Small intestine (tissue), 7 donors: ENCODE measurements at regions not wholly inside any gene's neighbourhood (a gene's known extent, or its start where the extent isn't known, plus 50 kb on each side); places are given as distances from the start of the nearest gene placed in this dataset.

ENCODE experiments used
- DNase-seq, 2 donors: peaks; one replicate each; pipeline versions ENCODE4 v3.0.0 to v3.0.0-alpha.2; 2013
- FAIRE-seq: peaks from 2 replicates; lab custom pipeline; 2012; peaks lifted over from hg19 to GRCh38; lab: Jason Lieb, UNC
- H3K27ac ChIP-seq, 3 donors: one replicate each; pipeline ENCODE4 v1.5.1; 2013; ENCODE audit warnings: low read length in 2 of 3, mild to moderate bottlenecking in 2 of 3, control low read depth in 1 of 3, inconsistent platforms in 1 of 3, low read depth in 1 of 3, moderate library complexity in 1 of 3
- H3K27me3 ChIP-seq, 3 donors: one replicate each; pipeline ENCODE4 v1.6.1; 2013; ENCODE audit warnings: low read length in 3 of 3, inconsistent platforms in 1 of 3; ENCODE audit not compliant: control insufficient read depth in 3 of 3, insufficient read depth in 3 of 3
- H3K36me3 ChIP-seq, 3 donors: one replicate each; pipeline ENCODE4 v1.6.1; 2013; ENCODE audit warnings: low read length in 3 of 3, inconsistent platforms in 1 of 3, low read depth in 1 of 3, mild to moderate bottlenecking in 1 of 3, moderate library complexity in 1 of 3; ENCODE audit not compliant: control insufficient read depth in 3 of 3, insufficient read depth in 2 of 3
- H3K4me1 ChIP-seq, 3 donors: one replicate each; pipeline ENCODE4 v1.6.1; 2013; ENCODE audit warnings: low read length in 2 of 3, inconsistent platforms in 1 of 3, low read depth in 1 of 3, mild to moderate bottlenecking in 1 of 3, moderate library complexity in 1 of 3; ENCODE audit not compliant: control insufficient read depth in 3 of 3, insufficient read depth in 2 of 3
- H3K4me3 ChIP-seq, 3 donors: one replicate each; pipeline ENCODE4 v1.5.1; 2013; ENCODE audit warnings: low read length in 3 of 3, control low read depth in 1 of 3, inconsistent platforms in 1 of 3, low read depth in 1 of 3, mild to moderate bottlenecking in 1 of 3, moderate library complexity in 1 of 3
- H3K9me3 ChIP-seq, 2 donors: one replicate each; pipeline ENCODE4 v1.6.1; 2013; ENCODE audit warnings: low read depth in 1 of 2, low read length in 1 of 2; ENCODE audit not compliant: control insufficient read depth in 2 of 2, insufficient read depth in 1 of 2
- WGBS, 3 donors: extraction: QIAGEN DNeasy Blood & Tissue Kit; methylation state at CpG; one replicate each; pipeline ENCODE4 v1.1.7; 2013; 5-methylcytosine and 5-hydroxymethylcytosine counted together
- donor health status: healthy with polysubstance abuse.
- donor health status: control.
- donor health status: control.
- donor health status: Bipolar disorder and iron deficiency.
- donor health status: healthy.

- FAIRE-seq, result no peak
- Histone ChIP-seq H3K9me3 (peaks cover 0 to 4% of the 10 kb centered on the region in 2 donors), H3K27ac (no peak overlapping the region), H3K27me3 (no peaks in the 10 kb centered on the region), H3K4me3 (no peak overlapping the region), H3K4me1 (peaks cover 0 to 16% (median 0%) of the 10 kb centered on the region in 3 donors), H3K36me3 (no peaks in the 10 kb centered on the region)
- no peak for DNase-seq
- WGBS, 3 donors, result 46 to 85% (median 52%) methylated on average over 9 of the region's 9 CpGs
These were observed 205.2 kb upstream of the SVIL start for GRCh38 chr10:29839826-29840515.

- no peak overlapping the region for H3K4me3 ChIP-seq
- peak overlapping the region in 1 of 3 donors; percentile 73 for H3K27ac ChIP-seq
- DNase-seq, result no peak
- H3K9me3 ChIP-seq, result no peaks in the 10 kb centered on the region
- H3K36me3 ChIP-seq, result no peaks in the 10 kb centered on the region
- 56 to 81% (median 75%) methylated on average over 5 of the region's 5 CpGs for WGBS, 3 donors
- H3K4me1 ChIP-seq, result peaks cover 0 to 16% (median 0%) of the 10 kb centered on the region in 3 donors
- H3K27me3 ChIP-seq, result no peaks in the 10 kb centered on the region
- no peak for FAIRE-seq
These were observed 203.8 kb upstream of the SVIL start for GRCh38 chr10:29838539-29838938.

- H3K4me1 ChIP-seq, result peaks cover 0 to 15% (median 0%) of the 10 kb centered on the region in 3 donors
- H3K4me3 ChIP-seq, result no peak overlapping the region
- FAIRE-seq (no peak), DNase-seq (no peak)
- 88 to 91% (median 88%) methylated on average over 1 of the region's 1 CpG for WGBS, 3 donors
- H3K9me3 ChIP-seq, result no peaks in the 10 kb centered on the region
- peak overlapping the region in 1 of 3 donors; percentile 73 for H3K27ac ChIP-seq
- no peaks in the 10 kb centered on the region for H3K36me3 ChIP-seq
- H3K27me3 ChIP-seq, result no peaks in the 10 kb centered on the region
These were observed 202.8 kb upstream of the SVIL start for GRCh38 chr10:29837586-29837985.

GRCh38 chr10:29836396-29836795 is 201.6 kb upstream of the SVIL start:
- no peak overlapping the region for H3K27ac ChIP-seq
- H3K36me3 ChIP-seq, result no peaks in the 10 kb centered on the region
- no peak for DNase-seq
- FAIRE-seq, result no peak
- H3K4me3 ChIP-seq, result no peak overlapping the region
- no peaks in the 10 kb centered on the region for H3K9me3 ChIP-seq
- no peaks in the 10 kb centered on the region for H3K27me3 ChIP-seq
- WGBS, 3 donors, result 91 to 96% (median 93%) methylated on average over 4 of the region's 4 CpGs
- peaks cover 0 to 9% (median 0%) of the 10 kb centered on the region in 3 donors for H3K4me1 ChIP-seq

GRCh38 chr10:29835055-29835454 is 200.3 kb upstream of the SVIL start:
- DNase-seq, result no peak
- H3K4me3 ChIP-seq, result no peak overlapping the region
- no peak for FAIRE-seq
- no peaks in the 10 kb centered on the region for H3K27me3 ChIP-seq
- H3K9me3 ChIP-seq, result peaks cover 0 to 6% of the 10 kb centered on the region in 2 donors
- H3K27ac ChIP-seq, result no peak overlapping the region
- no peaks in the 10 kb centered on the region for H3K36me3 ChIP-seq
- H3K4me1 ChIP-seq, result peaks cover 0 to under 1% (median 0%) of the 10 kb centered on the region in 3 donors

GRCh38 chr10:29830531-29831512 is 196.1 kb upstream of the SVIL start:
- 80 to 86% (median 83%) methylated on average over 6 of the region's 6 CpGs for WGBS, 3 donors
- no peaks in the 10 kb centered on the region for H3K4me1 ChIP-seq
- no peak for FAIRE-seq
- peaks cover 0 to 18% of the 10 kb centered on the region in 2 donors for H3K9me3 ChIP-seq
- H3K27me3 ChIP-seq, result no peaks in the 10 kb centered on the region
- DNase-seq, result no peak
- H3K4me3 ChIP-seq, result no peak overlapping the region
- no peak overlapping the region for H3K27ac ChIP-seq
- no peaks in the 10 kb centered on the region for H3K36me3 ChIP-seq

GRCh38 chr10:29829776-29830175 is 195.0 kb upstream of the SVIL start:
- no peaks in the 10 kb centered on the region for H3K4me1 ChIP-seq
- H3K9me3 ChIP-seq, result peaks cover 0 to 18% of the 10 kb centered on the region in 2 donors
- H3K27me3 ChIP-seq, result no peaks in the 10 kb centered on the region
- H3K36me3 ChIP-seq, result no peaks in the 10 kb centered on the region
- 77 to 92% (median 85%) methylated on average over 2 of the region's 2 CpGs for WGBS, 3 donors
- H3K4me3 ChIP-seq, result no peak overlapping the region
- no peak for FAIRE-seq
- no peak for DNase-seq
- no peak overlapping the region for H3K27ac ChIP-seq

- DNase-seq (no peak), FAIRE-seq (no peak)
- Histone ChIP-seq H3K4me3 (no peak overlapping the region), H3K27me3 (no peaks in the 10 kb centered on the region), H3K36me3 (no peaks in the 10 kb centered on the region), H3K4me1 (no peaks in the 10 kb centered on the region), H3K9me3 (peaks cover 0 to 18% of the 10 kb centered on the region in 2 donors), H3K27ac (no peak overlapping the region)
- 85 to 87% (median 86%) methylated on average over 3 of the region's 3 CpGs for WGBS, 3 donors
These were observed 194.2 kb upstream of the SVIL start for GRCh38 chr10:29828956-29829355.
